Activated B cell treated with CpG ODN at 0.5 μM for 24 hours (primary cell): ENCODE measurements at regions not wholly inside any gene's neighbourhood (a gene's known extent, or its start where the extent isn't known, plus 50 kb on each side); places are given as distances from the start of the nearest gene placed in this dataset.
"Not testable (repeated sequence)": the region's sequence is repeated elsewhere in the genome, so short reads cannot be mapped to it uniquely, and the experiment has no call there.

ENCODE experiments used
- ATAC-seq: fragments of 200-7000 bp; cut with Tn5 transposase; one replicate; pipeline ENCODE4 v1.10.0; 2021; ENCODE audit warnings: low read depth, mild to moderate bottlenecking, moderate library complexity
- CTCF ChIA-PET: fragments of 350-600 bp; sonication (Branson Sonifier 250); formaldehyde crosslinking; loops from one replicate; lab custom pipeline; 2021; ENCODE audit warnings: antibody characterized with exemption; lab: Charles Lee
- POLR2A ChIA-PET: fragments of 350-600 bp; sonication (Branson Sonifier 250); formaldehyde crosslinking; loops from one replicate; lab custom pipeline; 2021; ENCODE audit warnings: antibody characterized with exemption; lab: Charles Lee
- DNase-seq: peaks from one replicate; pipeline ENCODE4 v3.0.0; 2022
- H3K27ac Mint-ChIP-seq: one replicate; pipeline ENCODE4 v1.8.0; 2020; ENCODE audit warnings: mixed read lengths
- H3K27me3 Mint-ChIP-seq: one replicate; pipeline ENCODE4 v1.8.0; 2021; ENCODE audit warnings: mixed read lengths
- H3K36me3 Mint-ChIP-seq: one replicate; pipeline ENCODE4 v1.8.0; 2021; ENCODE audit warnings: low read depth, mixed read lengths
- H3K4me1 Mint-ChIP-seq: one replicate; pipeline ENCODE4 v1.8.0; 2021; ENCODE audit warnings: mixed read lengths
- H3K4me3 Mint-ChIP-seq: one replicate; pipeline ENCODE4 v1.8.0; 2020; ENCODE audit warnings: mild to moderate bottlenecking, mixed read lengths
- H3K9me3 Mint-ChIP-seq: one replicate; pipeline ENCODE4 v1.8.0; 2020; ENCODE audit warnings: mixed read lengths
- intact Hi-C: fragments of 100-400 bp; cut with micrococcal nuclease; formaldehyde crosslinking; loops from one replicate; pipeline ENCODE4 v1.15.1; 2024
- TF ChIP-seq, protein P1 (sequence below): fragments of 200-600 bp; IDR thresholded peaks from one replicate; pipeline ENCODE4 v1.8.0; 2022; ENCODE audit warnings: antibody characterized with exemption, mild to moderate bottlenecking

DNA sequence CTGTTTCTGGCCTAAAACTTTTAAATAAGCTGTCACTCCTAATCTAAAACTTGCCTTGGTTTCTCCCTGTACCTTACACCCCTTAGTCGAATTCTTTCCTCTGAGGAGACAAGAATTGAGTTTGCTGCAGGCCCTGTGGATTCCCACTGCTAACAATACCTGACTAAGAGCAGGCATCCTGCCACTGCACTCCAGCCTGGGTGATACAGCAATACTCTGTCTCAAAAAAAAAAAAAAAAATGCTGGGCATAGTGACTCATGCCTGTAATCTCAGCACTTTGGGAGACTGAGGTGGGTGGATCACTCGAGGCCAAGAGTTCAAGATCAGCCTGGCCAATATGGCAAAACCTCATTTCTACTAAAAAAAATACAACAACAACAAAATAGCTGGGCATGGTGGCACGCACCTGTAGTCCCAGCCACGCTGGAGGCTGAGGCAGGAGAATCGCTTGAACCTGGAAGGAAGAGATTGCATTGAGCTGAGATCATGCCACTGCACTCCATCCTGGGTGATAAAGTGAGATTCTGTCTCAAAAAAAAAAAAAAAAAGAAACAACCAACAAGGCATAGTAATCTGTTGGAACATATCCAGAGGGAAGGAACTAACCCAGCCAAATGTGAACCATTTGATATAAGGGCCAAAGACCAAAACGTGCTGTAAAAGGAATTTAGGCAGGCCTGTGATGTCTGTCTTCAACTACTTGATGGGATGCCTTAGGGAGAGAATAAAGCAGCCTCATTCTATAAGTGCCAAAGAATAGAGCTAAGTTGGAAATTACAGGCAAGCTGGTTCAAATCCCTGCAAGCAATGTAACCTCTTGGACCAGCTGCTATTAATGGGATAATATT is 732.7 kb upstream of the AUTS2 start:
- intact Hi-C loops, result no loop called here
- H3K9me3 Mint-ChIP-seq, result peaks cover 5% of the 10 kb centered on the region
- DNase-seq (no peak), ATAC-seq (no peak)
- H3K27me3 Mint-ChIP-seq, result no peaks in the 10 kb centered on the region
- ChIA-PET POLR2A (no interaction called here), CTCF (no interaction called here)
- TF ChIP-seq, protein P1, sequence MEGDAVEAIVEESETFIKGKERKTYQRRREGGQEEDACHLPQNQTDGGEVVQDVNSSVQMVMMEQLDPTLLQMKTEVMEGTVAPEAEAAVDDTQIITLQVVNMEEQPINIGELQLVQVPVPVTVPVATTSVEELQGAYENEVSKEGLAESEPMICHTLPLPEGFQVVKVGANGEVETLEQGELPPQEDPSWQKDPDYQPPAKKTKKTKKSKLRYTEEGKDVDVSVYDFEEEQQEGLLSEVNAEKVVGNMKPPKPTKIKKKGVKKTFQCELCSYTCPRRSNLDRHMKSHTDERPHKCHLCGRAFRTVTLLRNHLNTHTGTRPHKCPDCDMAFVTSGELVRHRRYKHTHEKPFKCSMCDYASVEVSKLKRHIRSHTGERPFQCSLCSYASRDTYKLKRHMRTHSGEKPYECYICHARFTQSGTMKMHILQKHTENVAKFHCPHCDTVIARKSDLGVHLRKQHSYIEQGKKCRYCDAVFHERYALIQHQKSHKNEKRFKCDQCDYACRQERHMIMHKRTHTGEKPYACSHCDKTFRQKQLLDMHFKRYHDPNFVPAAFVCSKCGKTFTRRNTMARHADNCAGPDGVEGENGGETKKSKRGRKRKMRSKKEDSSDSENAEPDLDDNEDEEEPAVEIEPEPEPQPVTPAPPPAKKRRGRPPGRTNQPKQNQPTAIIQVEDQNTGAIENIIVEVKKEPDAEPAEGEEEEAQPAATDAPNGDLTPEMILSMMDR, result no peak
- no peaks in the 10 kb centered on the region for H3K36me3 Mint-ChIP-seq
- no peak overlapping the region for H3K27ac Mint-ChIP-seq
- H3K4me1 Mint-ChIP-seq, result no peaks in the 10 kb centered on the region
- no peak overlapping the region for H3K4me3 Mint-ChIP-seq

DNA sequence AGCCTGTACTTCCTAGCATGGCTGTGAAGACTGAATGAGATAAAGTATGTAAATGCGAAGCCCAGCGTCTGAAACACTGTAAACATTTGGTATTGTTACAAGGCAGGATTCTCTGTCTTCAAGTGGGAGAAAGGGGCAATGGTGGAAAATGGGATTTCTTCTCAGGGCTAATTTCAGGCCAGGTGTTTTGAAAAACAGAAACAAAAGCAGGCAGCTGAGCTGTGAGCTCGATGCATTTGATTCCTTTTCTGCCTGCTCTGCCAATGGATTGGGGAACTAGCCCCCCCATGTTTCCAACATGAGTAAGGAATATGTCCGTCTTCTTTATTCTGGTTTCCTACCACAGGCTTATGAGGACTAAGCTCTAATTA is 732.1 kb upstream of the AUTS2 start:
- no peak overlapping the region for H3K27ac Mint-ChIP-seq
- no peaks in the 10 kb centered on the region for H3K4me1 Mint-ChIP-seq
- no peaks in the 10 kb centered on the region for H3K27me3 Mint-ChIP-seq
- CTCF ChIA-PET, result no interaction called here
- POLR2A ChIA-PET, result no interaction called here
- TF ChIP-seq, protein P1, result no peak
- intact Hi-C loops, result no loop called here
- H3K36me3 Mint-ChIP-seq, result no peaks in the 10 kb centered on the region
- ATAC-seq (no peak), DNase-seq (no peak)
- peaks cover 5% of the 10 kb centered on the region for H3K9me3 Mint-ChIP-seq
- H3K4me3 Mint-ChIP-seq, result no peak overlapping the region

DNA sequence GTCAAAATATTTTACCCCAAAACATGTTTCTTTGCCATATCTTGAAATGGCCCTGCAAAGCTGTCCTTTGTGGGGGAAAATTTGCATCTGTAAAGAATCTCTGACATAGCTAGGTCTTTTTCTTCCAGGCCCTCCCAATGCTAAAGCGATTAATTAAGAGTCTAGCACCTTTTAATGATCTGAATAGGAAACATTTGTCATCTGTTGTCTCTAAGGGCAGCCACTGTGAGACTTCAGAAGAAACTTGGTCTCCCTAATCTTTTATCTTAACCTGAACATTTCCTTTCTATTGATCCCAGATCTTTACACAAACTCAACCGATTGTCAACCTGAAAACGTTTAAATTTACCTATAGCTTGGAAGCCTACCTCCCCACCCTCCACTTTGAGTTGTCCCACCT is 731.6 kb upstream of the AUTS2 start:
- H3K9me3 Mint-ChIP-seq, H3K36me3 Mint-ChIP-seq, H3K27ac Mint-ChIP-seq, POLR2A ChIA-PET, H3K27me3 Mint-ChIP-seq, CTCF ChIA-PET, ATAC-seq, DNase-seq, H3K4me3 Mint-ChIP-seq, intact Hi-C loops, H3K4me1 Mint-ChIP-seq: not testable (repeated sequence)

- Mint-ChIP-seq H3K4me1 (no peaks in the 10 kb centered on the region), H3K4me3 (no peak overlapping the region), H3K27ac (no peak overlapping the region), H3K36me3 (no peaks in the 10 kb centered on the region), H3K27me3 (no peaks in the 10 kb centered on the region), H3K9me3 (peaks cover 5% of the 10 kb centered on the region)
- no peak for DNase-seq
- ATAC-seq, result no peak
- intact Hi-C loops, result no loop called here
- TF ChIP-seq, protein P1, result no peak
- ChIA-PET CTCF (no interaction called here), POLR2A (no interaction called here)
Measured at GRCh38 chr7:68868978-68869377, 729.3 kb upstream of the AUTS2 start.

GRCh38 chr7:68873616-68874015 is 724.7 kb upstream of the AUTS2 start:
- POLR2A ChIA-PET, result no interaction called here
- intact Hi-C loops, result no loop called here
- no peaks in the 10 kb centered on the region for H3K4me1 Mint-ChIP-seq
- CTCF ChIA-PET, result no interaction called here
- peaks cover 2% of the 10 kb centered on the region for H3K9me3 Mint-ChIP-seq
- DNase-seq (no peak), ATAC-seq (no peak)
- H3K27me3 Mint-ChIP-seq, result no peaks in the 10 kb centered on the region
- H3K27ac Mint-ChIP-seq, result no peak overlapping the region
- no peak overlapping the region for H3K4me3 Mint-ChIP-seq
- TF ChIP-seq, protein P1, result no peak
- H3K36me3 Mint-ChIP-seq, result no peaks in the 10 kb centered on the region
